H1 (cell line): ENCODE measurements at regions not wholly inside any gene's neighbourhood (a gene's known extent, or its start where the extent isn't known, plus 50 kb on each side); places are given as distances from the start of the nearest gene placed in this dataset.

Source experiments
- GABPA ChIP-seq: IDR thresholded peaks from 2 replicates; pipeline ENCODE4 v1.6.1; 2011; ENCODE audit warnings: mild to moderate bottlenecking, low read length, moderate library complexity, borderline replicate concordance; ENCODE audit not compliant: insufficient read depth
- HDAC2 ChIP-seq, 2 experiments: fragments of 300-600 bp in 1 of 2; sonication (generic) in 1 of 2; IDR thresholded peaks; 2 replicates each; pipeline ENCODE4 v1.6.1; 2011 to 2012; ENCODE audit warnings: low read depth in 2 of 2, low read length in 2 of 2, mild to moderate bottlenecking in 2 of 2, moderate library complexity in 2 of 2, borderline replicate concordance in 1 of 2, inconsistent platforms in 1 of 2
- SIN3A ChIP-seq, 2 experiments: IDR thresholded peaks in 1 of 2; conservative IDR thresholded peaks in 1 of 2; 2 replicates each; pipeline ENCODE4 v1.6.1; 2011 to 2012; ENCODE audit warnings: low read length in 2 of 2, improper control_type of control experiment in 1 of 2, low read depth in 1 of 2, mild to moderate bottlenecking in 1 of 2
- TF ChIP-seq, protein P1 (sequence below): IDR thresholded peaks from 2 replicates; pipeline ENCODE4 v1.6.1; 2012; ENCODE audit warnings: inconsistent platforms

DNA sequence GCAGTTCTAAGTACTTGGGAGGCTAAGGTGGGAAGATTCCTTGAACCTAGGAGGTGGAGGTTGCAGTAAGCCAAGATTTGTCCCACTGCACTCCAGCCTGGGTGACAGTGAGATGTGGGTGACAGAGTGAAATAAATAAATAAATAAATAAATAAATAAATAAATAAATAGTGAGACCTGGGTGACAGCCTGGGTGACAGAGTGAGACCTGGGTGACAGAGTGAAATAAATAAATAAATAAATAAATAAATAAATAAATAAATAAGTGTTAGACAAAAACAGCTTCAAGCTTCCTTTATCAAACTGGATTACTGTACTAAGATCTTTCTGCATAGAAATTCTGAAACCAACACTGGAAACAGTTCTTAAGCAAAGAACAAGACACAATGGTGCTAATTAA is 71.8 kb upstream of the BMP2K start (continued):
- TF ChIP-seq, protein P1, sequence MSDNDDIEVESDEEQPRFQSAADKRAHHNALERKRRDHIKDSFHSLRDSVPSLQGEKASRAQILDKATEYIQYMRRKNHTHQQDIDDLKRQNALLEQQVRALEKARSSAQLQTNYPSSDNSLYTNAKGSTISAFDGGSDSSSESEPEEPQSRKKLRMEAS: no peak
- TF ChIP-seq GABPA (no peak), HDAC2 (IDR thresholded peaks at IDR 0.05; ENCODE audit: borderline replicate concordance in 1 of 2, low read depth in 2 of 2, low read length in 2 of 2) (no peak), SIN3A (conservative IDR thresholded peaks at IDR 0.05 in 1 of 2, IDR thresholded peaks at IDR 0.05 in 1 of 2; ENCODE audit: low read depth in 1 of 2, low read length in 2 of 2) (no peak)
- TF ChIP-seq, all 59 proteins: peak for 0
